EL (cell line): ENCODE measurements at regions not wholly inside any gene's neighbourhood (a gene's known extent, or its start where the extent isn't known, plus 50 kb on each side); places are given as distances from the start of the nearest gene placed in this dataset.
"Not testable (repeated sequence)": the region's sequence is repeated elsewhere in the genome, so short reads cannot be mapped to it uniquely, and the experiment has no call there.

ENCODE experiments used
- DNase-seq: peaks from one replicate; pipeline ENCODE4 v3.0.0-alpha.2; 2016

DNA sequence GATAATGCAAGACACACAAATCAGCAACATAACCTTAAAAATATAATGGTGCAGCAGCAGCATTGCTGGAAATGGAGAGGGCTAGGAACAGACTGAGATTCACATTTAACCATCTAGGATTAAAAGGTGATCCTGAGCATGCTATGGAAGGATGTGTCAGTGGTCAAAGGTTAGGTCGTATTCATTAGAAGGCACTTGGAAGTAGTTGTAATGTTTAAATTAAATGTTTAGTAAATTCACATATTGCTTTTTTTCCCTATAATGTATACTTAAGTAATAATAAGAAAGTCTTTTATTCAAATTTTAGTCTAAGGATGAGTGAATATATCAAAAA is 368.6 kb upstream of the PDE3A start:
- DNase-seq = no peak

DNA sequence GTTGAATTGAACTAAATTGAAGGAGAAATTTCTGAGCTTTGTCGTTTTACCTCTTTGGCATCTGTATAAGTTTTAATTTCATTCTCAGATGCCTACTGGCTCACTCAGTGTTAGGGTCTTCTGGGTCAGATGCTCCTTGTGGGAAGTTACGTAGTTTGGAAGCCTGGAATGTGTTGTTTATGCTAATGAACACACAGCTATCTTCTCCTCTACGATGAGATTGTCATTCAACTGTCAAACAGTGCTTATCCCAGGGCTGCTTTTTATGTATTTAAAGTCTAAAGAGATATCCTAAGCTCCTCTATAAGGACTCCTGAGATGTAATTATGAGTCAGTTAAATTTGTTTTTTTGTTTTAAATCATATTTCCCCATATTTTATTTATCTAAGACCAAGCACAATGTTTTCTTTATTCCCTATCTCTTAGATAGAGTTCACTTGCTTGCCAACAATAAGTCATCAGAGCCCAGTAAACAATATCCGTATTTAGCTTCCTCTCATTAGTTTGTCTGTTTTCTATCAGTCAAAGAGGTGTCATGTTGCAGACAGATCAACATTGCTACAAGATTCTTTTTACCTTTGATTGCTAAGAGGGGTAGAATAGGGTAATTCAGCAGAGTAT is 368.0 kb upstream of the PDE3A start:
- no peak for DNase-seq

DNA sequence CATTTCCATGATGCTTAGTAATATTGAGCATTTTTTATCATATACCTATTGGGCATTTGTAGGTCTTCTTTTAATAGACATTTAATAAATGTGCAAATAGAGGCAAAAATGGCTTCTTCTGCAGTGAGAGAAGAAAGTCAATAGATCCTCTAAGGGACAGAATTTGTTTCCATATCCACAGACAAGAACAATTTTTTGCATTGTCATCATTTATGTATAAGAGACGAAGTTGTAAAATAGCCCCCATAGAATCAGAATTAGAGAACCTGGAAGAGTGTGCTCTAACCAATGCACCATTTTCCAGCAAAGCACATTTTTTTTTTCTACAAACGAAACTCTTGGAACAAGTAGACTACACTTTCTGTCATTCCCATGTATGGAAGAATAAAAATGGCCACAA is 365.1 kb upstream of the PDE3A start:
- no peak for DNase-seq

DNA sequence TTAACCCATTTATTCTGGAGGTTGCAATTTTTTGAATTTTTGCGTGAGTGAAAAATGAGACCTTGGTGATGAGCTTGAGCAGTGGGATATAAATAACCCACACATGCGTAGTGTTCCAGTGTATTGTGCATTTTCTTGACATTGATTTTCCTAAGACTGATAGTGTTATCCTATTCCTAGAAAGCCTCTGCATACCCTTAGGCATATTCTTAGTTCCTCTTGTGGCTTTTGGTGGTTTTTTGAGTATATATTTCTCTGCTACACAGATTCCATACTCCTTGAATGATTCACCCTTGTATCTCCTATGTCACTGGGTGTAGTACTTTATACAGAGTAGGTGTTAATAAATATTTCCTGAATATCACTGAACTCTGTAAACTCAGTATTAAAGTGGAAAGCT is 363.4 kb upstream of the PDE3A start:
- peak; percentile 48 for DNase-seq

DNA sequence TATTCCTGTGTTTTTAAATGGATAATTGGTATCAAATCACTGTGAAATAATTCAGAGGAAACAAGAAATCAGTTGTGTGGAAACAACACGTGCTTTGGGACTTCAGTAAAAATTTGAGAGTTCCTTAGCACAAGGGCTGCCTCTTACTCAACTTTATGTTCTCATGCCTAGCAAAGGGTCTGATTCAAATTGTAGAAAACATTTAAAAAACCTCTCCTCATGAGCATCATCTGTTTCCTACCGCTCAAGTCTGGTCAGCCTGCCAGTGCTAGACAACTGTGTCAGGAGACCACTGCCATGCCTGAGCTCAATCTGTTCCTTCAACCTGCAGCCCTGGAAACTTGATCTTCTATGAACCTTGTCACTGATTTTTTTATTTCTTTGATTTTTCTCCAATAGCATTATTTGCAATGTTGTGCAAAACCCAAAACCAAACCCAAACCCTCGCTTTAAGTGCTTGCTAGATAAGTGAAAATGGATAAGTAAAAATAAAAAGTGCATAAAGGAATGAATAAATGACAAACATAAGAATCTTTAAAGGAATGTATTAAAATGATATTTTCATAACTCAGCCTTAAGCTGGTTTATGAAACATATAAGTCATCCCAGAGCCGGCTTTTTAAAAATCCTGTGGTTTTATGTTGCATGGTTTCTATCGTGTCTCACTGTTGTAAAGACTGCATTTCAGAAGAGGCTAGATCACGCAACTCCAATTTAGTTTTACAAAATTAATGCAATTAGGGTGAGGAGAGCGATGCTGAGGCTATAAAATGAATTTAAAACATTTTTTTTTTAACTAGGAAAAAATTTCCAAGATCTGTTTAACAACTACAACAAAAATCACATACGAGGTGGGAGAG is 361.2 kb upstream of the PDE3A start:
- peak; percentile 64 for DNase-seq

DNA sequence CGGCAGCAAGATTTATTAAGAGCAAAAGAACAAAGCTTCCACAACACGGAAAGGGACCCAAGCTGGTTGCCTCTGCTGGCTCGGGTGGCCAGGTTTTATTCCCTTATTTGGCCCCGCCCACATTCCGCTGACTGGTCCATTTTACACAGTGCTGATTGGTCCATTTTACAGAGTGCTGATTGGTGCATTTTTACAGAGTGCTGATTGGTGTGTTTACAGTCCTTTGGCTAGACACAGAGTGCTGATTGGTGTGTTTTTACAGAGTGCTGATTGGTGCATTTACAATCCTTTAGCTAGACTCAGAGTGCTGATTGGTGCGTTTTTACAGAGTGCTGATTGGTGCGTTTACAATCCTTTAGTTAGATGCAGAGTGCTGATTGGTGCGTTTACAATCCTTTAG is 358.4 kb upstream of the PDE3A start:
- DNase-seq = not testable (repeated sequence)

DNA sequence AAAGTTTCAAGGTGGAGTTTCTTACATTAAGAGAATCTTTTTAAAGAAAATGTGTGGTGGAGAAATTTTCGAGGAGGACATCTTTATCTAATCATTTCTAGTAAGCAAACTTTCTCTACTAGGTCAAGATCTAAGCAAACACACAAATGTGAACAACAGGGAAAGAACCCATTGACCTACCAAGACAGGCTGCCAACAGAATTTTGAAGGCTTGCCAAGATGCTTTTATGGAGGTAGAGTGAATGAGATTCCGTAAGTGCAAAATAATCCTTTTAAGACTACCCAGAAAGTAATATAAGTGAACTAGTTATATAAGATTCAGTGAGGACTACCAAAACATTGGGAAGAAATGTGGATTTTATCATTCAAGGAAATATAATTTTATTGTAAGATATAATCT is 357.1 kb upstream of the PDE3A start:
- no peak for DNase-seq

DNA sequence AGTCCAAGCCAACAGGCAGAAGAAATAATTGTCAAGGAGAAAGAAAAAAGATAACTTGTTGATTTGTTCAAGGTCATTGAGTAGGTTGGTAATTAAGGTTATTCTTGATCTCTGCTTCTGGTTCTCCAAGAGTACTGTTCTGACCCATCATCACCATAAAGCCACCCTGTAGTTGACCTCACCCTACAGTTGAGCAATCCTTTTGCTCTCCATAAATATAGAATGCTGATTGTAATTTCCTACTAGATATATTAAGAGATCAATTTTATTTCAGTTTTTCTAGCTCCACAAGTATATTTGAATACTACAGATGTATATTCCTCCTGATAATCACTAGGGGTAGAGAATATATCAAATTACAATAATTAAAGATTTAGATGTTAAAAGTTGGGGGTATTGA is 350.5 kb upstream of the PDE3A start:
- no peak for DNase-seq

DNA sequence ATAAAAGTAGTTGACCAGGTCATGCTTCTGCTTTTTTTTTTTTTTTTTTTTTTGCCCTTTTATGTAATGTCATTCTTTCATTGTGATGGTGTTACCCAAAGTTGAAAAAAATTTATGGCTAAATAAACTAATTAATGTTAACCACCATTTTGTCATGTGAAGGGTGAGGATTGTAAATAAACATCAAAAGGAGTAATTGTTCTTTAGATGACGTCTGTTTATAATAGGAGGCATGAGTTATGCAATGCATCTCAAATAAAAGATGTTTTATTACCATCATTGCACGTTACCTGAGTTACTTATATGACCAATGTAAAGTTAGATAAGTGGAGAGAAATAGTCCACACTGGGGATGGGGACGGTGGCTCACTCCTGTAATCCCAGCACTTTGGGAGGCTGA is 349.9 kb upstream of the PDE3A start:
- DNase-seq = no peak

DNA sequence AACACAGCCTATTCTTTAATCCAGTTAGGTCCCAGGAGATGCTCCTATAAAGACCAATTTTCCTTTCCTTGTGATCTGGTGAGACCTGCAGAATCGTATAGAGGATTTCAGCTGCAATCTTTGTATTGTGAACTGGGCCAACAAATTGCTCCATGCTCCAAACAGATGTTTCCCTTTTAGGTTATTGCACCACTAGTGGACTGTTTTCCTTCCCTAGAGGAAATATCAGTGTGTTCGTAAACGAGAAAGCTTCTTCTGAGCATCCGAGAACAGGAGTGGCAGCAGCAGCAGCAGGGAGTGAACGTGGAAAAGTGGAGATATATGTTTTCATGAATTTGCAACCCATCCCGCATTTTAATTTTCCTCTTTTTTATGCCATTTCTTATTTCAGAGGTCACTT is 344.1 kb upstream of the PDE3A start:
- no peak for DNase-seq

DNA sequence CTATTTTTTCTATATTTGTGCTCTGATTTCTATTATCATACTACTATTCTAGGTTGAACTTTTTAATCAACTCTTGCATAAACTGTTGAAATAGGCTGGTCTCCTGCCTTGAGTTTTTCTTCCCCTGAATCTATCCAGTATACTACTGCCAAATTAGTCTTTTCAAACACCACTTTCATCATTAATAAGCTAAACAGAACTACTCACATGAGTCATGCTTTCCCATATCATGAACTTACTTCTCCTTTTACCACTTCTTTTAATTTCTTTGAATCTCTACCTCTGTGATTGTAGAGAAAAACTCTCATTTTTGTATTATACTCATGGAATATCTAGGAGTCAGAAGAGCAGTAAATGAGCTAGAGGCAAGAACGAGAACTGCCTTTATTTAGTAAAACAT is 340.3 kb upstream of the PDE3A start:
- no peak for DNase-seq

DNA sequence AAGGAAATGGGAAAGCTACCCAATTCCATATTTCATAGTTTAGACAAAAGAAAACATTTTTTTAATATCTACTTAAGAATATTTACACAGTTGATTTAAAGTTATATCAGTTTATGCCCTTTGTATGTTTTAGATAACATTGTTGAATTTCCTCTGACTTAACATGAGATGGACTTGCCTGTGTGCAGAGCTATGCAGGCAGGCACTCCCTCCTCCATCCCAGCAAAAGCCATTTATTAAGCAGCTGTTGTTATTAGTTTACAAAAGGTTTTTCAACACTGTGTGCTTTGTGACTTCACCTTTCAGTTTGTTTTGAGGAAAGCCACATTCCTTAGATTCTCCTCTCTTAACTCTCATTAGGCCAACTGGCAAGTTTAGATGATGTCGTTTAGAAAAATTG is 337.5 kb upstream of the PDE3A start:
- no peak for DNase-seq

DNA sequence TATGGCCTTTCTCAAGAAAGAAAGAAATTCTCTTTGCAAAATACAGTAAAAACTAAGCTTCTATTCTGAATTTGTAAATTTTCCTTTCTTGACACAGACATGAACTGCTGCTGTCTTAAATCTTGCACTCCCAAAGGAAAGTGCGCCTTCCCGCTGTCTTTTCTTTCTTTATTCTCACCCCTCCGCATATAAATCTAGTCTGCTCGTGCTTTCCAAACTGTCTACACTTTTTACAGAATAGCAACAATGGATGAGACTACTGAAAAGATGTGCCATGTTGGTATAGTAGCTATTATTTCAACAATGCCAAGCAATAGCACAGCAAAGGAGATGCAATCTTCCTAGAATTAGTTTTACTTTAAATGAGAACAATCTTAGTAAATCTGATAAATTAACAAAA is 328.8 kb upstream of the PDE3A start:
- DNase-seq = no peak

DNA sequence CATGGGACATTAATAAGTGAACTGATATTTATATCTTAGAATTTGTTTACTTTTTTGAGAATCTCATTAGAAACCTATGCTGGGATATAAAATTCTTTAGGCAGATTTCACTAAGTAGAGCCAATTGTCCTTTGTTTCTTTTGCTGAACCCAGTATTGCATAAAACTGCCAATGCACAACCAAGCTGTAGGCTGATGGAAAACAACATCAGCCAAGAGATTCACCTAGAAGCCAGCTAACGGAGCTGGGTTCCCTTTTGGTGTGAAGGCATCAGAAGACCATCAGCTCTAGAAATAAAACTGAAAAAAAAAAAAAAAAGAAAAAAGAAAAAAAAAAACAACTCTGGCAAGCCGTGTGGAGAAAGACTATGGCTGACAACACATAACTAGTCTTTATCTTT is 328.2 kb upstream of the PDE3A start:
- no peak for DNase-seq

DNA sequence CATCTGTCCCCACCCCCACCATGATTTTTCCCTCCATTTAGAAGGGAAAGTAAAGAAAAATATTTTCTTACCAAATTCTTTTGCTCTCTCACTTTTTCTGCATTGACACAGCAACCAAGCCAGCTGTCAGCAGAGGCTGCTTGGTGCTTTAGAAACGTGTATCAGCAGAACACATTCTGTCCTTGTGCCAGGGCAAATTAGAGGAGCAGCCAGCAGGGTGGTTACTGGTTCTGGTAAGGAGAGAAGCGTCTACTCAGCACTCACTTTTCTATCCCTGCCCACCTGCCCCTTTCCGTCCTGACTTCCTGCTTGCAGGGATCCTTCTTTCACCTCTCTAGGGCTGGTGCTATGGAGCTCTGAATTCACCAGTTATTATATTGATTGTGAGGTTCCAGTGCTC is 327.5 kb upstream of the PDE3A start:
- DNase-seq = no peak

DNA sequence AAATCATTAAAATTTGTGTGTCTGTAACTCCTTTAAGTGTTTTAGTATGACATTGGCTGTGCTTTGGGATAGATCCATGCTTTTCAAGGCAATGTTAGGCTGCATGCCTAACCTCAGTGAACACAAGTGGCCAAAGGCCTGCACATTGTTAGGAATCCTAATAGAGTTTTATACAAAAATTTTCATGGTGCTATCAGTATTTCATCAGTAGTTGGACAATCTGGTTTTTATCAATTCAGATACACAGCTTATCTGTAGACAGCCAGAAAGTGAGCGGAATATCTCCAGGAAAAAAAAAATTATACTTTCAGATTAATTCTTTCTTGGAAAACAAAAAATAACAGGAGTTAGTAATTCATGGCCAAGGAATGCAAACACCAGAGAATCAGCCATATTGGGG is 324.0 kb upstream of the PDE3A start:
- DNase-seq = no peak

DNA sequence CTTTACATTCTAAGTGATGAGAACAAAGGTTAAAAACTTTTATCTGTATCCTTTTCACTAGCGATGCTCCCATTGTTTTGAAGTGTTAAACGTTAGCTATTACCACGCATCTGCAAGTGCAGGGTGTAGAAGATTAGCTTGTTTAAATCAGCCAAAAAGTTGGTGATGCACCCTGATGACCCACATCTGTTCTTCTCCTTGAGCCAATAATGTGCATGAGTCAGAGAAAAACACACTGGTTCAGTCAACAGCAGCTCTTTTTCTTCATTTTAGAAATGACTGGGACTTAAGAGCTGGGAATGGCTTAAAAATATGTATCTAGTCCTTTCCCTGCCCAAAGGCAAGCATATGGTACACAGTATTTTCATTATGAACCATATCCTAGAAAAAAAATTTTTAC is 323.5 kb upstream of the PDE3A start:
- peak; percentile 46 for DNase-seq

DNA sequence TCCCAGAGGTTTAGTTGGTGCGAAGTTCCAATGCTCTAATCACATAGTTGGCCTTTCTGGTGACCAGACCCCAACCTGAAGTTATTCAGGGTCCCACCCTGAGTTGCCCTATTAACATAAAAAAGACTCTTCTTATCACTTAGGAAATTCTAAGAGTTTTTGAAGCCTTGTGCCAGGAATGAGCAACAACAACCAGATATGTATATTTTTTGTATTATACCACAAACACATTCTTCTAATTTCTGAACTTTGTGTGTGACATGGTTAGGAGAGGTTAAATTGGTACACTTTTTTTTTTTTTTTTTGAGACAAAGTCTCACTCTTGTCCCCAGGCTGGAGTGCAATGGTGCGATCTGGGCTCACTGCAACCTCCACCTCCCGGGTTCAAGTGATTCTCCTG is 320.4 kb upstream of the PDE3A start:
- peak; percentile 4 for DNase-seq

DNA sequence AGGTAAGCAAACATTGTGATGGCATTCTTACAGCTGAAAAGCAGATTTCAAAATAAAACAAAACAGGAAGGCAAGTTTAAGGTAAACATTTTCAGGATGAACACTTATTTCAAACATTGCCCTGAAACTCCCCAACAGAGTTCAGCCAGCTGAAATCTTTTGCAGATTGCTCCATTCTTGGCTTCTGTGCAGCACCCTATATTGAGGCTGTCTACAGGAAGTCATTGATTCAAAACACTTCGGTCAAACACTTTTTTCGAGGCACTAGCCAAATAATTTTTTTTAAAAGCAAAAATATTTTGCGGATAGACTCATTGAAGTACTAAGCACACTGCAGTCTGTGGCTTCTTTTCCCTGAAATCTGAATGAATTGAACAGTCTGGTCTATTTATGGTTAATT is 318.1 kb upstream of the PDE3A start:
- DNase-seq = no peak

DNA sequence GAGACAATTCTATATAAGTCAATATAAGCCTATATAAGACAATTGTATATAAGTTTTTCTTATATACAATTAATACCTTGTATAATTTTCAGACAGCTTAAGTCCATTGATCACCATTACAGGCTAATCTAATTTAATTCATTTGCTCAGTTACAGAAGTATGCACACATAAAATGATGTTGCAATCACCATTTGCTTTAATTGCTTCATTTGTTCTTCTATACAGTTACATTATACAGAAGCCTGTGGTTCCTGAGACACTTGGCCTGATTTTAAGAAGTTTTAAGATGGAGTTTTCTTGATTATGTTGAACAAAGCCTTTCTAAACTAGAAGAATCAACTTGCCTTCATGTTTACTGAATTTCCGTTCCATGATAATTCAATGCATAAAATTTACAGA is 314.6 kb upstream of the PDE3A start:
- no peak for DNase-seq

DNA sequence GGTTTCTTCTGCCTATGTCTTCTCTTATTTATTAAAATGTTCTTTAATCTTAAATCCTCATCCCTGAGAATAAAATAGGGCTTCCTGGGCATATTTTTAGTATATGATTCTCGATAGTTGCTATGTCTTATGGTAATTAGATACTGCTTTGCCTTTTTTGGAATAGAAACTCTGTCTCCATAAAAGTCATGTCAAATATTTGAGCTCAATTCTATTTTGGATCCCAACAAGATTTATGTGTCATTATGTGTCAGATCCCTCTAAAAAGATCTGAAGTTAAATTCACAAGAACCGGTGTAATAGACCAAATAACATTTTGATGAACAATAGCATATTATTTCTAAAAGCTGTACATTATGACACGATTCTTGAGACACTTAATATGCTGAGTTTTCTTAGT is 312.5 kb upstream of the PDE3A start:
- no peak for DNase-seq

DNA sequence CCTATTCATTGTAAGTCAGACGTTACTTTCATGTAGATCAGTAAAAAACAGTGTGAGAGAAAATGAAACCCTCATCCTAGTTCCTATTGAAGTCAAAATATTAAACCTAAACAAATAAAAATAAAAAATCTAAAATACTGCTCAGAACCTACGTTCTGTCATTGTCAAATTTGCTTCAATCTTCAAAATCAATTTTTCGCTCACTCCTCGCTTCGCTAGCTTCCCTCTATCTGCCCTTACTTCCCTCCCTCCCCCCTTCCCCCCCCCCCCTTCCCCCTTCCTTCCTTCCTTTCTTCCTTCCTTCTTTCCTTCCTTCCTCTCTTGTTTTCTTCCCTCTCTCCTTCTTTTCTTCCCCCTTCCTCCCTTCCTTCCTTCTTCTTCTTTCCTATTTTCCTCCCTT is 310.9 kb upstream of the PDE3A start:
- no peak for DNase-seq

DNA sequence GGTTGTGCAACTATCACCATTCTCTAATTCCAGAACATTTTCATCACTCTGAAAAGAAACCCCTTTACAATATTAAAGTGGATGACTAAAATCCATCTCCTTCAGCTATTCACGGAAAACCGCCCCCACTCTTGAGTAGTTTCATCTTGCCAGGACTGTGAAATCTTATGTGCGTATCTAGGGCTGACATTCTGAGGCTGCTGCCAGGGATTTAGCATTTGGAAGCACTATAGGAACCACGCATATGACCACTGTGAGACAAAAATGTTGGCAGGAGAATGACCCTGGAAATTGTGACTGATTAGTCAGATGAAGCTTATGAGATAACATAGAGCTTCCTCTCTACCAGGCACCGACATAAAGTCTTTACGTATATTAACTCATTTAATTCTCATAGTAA is 305.2 kb upstream of the PDE3A start:
- DNase-seq = no peak

DNA sequence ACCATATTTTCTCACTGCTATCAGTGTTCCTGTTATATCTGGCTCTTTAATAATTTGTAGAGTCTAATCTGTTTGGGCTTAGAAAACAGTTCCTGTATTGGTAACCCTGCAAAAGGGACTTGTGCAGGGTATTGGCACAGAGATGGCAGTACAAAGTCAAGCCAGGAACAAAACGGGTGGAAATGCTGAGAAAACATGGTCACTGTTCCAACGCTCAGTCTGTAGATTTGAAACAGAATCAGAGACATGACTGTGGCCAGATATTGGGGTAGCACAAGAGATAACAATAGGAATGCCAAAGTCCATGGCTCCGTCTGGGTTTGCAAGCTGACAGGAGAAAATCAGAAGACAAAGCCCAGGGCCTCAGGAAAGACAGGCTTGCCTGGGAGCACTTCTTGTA is 290.7 kb upstream of the PDE3A start:
- no peak for DNase-seq

DNA sequence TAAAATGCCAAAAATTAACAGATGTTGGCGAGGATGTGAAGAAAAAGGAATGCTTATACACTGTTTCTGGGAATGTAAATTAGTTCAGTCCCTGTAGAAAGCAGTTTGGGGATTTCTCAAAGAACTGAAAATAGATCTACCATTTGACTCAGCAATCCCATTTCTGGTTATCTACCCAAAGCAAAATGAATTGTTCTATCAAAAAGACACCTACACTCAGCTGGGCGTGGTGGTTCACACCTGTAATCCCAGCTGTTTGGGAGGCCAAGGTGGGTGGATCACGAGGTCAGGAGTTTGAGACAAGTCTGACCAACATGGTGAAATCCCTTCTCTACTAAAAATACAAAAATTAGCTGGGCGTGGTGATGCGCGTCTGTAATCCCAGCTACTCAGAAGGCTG is 279.3 kb upstream of the PDE3A start:
- DNase-seq = no peak
